ENCODE measurements at regions not wholly inside any gene's neighbourhood (a gene's known extent, or its start where the extent isn't known, plus 50 kb on each side); places are given as distances from the start of the nearest gene placed in this dataset.

GRCh38 chrX:135632353-135632752, 81.1 kb upstream of the CT45A1 start:
- TF ChIP-seq, protein P1, sequence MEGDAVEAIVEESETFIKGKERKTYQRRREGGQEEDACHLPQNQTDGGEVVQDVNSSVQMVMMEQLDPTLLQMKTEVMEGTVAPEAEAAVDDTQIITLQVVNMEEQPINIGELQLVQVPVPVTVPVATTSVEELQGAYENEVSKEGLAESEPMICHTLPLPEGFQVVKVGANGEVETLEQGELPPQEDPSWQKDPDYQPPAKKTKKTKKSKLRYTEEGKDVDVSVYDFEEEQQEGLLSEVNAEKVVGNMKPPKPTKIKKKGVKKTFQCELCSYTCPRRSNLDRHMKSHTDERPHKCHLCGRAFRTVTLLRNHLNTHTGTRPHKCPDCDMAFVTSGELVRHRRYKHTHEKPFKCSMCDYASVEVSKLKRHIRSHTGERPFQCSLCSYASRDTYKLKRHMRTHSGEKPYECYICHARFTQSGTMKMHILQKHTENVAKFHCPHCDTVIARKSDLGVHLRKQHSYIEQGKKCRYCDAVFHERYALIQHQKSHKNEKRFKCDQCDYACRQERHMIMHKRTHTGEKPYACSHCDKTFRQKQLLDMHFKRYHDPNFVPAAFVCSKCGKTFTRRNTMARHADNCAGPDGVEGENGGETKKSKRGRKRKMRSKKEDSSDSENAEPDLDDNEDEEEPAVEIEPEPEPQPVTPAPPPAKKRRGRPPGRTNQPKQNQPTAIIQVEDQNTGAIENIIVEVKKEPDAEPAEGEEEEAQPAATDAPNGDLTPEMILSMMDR (IDR thresholded peaks at IDR 0.05; ENCODE audit: unreplicated experiment): no peak
- peaks cover 56% of the 10 kb centered on the region for H3K27me3 Mint-ChIP-seq (ENCODE audit: insufficient read depth, unreplicated experiment)
- H3K4me1 Mint-ChIP-seq (ENCODE audit: insufficient read depth, unreplicated experiment): no peaks in the 10 kb centered on the region
- no TSS peak for BruUV-seq (replicated peaks)
- no peak for DNase-seq (ENCODE audit: unreplicated experiment)
- intact Hi-C loops (cut with micrococcal nuclease): loop anchor here (2.0 kb wide), 1 partner anchor 300 kb away; no protein-coding TSS in a partner anchor
- POLR2A ChIA-PET: no interaction called here
- H3K9me3 Mint-ChIP-seq (ENCODE audit: unreplicated experiment): no peaks in the 10 kb centered on the region
- H3K36me3 Mint-ChIP-seq (ENCODE audit: insufficient read depth, unreplicated experiment): no peaks in the 10 kb centered on the region
- no peak overlapping the region for H3K4me3 Mint-ChIP-seq (ENCODE audit: unreplicated experiment)
- H3K27ac Mint-ChIP-seq (ENCODE audit: low read depth, unreplicated experiment): no peak overlapping the region
- CTCF ChIA-PET: interaction anchor here (1.1 to 3.2 kb wide), 2 partner anchors 299 to 1065 kb away, joined by 3 to 26 read pairs; no protein-coding TSS in a partner anchor

DNA sequence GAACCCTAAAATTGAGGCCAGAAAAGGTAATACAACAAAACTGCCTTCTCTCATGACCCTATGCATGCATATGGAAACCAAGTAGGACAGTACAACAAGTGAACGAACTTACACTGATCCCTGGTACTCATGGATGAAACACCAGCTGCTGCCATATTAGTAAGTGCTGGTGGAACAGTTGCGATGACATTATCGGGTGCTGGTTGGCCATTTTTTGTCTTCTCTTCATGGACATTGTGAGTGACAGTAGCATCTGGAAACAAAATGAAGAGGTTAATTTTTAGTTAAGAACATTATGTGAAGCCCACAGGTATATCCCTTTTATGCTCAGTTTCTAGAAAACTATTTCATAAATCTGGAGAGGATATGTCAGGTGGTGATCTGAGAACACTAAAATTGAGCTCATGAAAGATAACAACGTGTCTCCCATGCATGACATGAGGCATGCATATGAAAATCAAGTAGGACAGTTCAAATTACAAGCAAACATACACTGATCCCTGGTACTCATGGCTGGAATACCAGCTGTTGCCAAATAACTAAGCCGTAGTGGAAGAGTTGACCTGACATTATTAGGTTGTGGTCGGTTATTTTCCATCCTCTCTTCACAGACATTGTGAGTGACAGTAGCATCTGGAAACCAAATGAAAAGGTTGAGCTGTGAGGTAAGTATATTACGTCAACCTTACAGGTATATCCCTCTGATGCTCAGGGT, 74.2 kb upstream of the CT45A1 start:
- no peak overlapping the region for H3K4me3 Mint-ChIP-seq (ENCODE audit: unreplicated experiment)
- ChIA-PET CTCF (no interaction called here), POLR2A (no interaction called here)
- H3K27ac Mint-ChIP-seq (ENCODE audit: low read depth, unreplicated experiment): no peak overlapping the region
- no TSS peak for BruUV-seq (replicated peaks)
- no peaks in the 10 kb centered on the region for H3K9me3 Mint-ChIP-seq (ENCODE audit: unreplicated experiment)
- H3K27me3 Mint-ChIP-seq (ENCODE audit: insufficient read depth, unreplicated experiment): peaks cover 36% of the 10 kb centered on the region
- no peak for DNase-seq (ENCODE audit: unreplicated experiment)
- H3K36me3 Mint-ChIP-seq (ENCODE audit: insufficient read depth, unreplicated experiment): no peaks in the 10 kb centered on the region
- H3K4me1 Mint-ChIP-seq (ENCODE audit: insufficient read depth, unreplicated experiment): no peaks in the 10 kb centered on the region
- TF ChIP-seq, protein P1 (IDR thresholded peaks at IDR 0.05; ENCODE audit: unreplicated experiment): no peak
- intact Hi-C loops (cut with micrococcal nuclease): no loop called here

GRCh38 chrX:135643916-135644315, 69.5 kb upstream of the CT45A1 start:
- intact Hi-C loops (cut with micrococcal nuclease): no loop called here
- Mint-ChIP-seq H3K4me3 (ENCODE audit: unreplicated experiment) (no peak overlapping the region), H3K27ac (ENCODE audit: low read depth, unreplicated experiment) (no peak overlapping the region), H3K36me3 (ENCODE audit: insufficient read depth, unreplicated experiment) (no peaks in the 10 kb centered on the region), H3K4me1 (ENCODE audit: insufficient read depth, unreplicated experiment) (no peaks in the 10 kb centered on the region), H3K27me3 (ENCODE audit: insufficient read depth, unreplicated experiment) (peaks cover 19% of the 10 kb centered on the region), H3K9me3 (ENCODE audit: unreplicated experiment) (no peaks in the 10 kb centered on the region)
- ChIA-PET POLR2A (no interaction called here), CTCF (interaction anchor here (0.7 kb wide), 1 partner anchor 1063 kb away, joined by 3 read pairs; no protein-coding TSS in a partner anchor)
- TF ChIP-seq, protein P1 (IDR thresholded peaks at IDR 0.05; ENCODE audit: unreplicated experiment): no peak
- no peak for DNase-seq (ENCODE audit: unreplicated experiment)
- no TSS peak for BruUV-seq (replicated peaks)

DNA sequence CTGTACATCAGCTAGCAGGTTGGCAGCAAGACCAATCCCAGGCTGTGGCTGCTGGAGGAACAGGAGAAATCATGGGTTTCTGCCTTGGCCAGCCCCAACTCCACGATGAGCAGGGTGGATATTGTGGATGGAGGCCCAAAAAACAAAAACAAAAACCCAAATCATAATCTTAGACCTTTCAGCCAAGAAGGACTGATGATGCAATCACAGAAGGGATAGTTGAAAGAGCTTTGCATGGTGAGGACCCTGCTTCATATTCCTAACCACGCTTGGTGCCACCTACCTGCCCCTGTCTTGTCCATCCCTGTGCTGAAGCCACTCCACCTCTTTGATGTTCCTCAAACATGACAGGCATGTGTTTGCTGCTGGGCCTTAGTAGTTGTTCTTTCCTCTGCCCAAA, 68.8 kb upstream of the CT45A1 start:
- Mint-ChIP-seq H3K27ac (ENCODE audit: low read depth, unreplicated experiment) (no peak overlapping the region), H3K4me1 (ENCODE audit: insufficient read depth, unreplicated experiment) (no peaks in the 10 kb centered on the region), H3K27me3 (ENCODE audit: insufficient read depth, unreplicated experiment) (peaks cover 26% of the 10 kb centered on the region), H3K36me3 (ENCODE audit: insufficient read depth, unreplicated experiment) (no peaks in the 10 kb centered on the region), H3K4me3 (ENCODE audit: unreplicated experiment) (no peak overlapping the region), H3K9me3 (ENCODE audit: unreplicated experiment) (no peaks in the 10 kb centered on the region)
- TF ChIP-seq, protein P1 (IDR thresholded peaks at IDR 0.05; ENCODE audit: unreplicated experiment): no peak
- DNase-seq (ENCODE audit: unreplicated experiment): no peak
- POLR2A ChIA-PET: no interaction called here
- CTCF ChIA-PET: interaction anchor here (0.7 kb wide), 1 partner anchor 1063 kb away, joined by 3 read pairs; no protein-coding TSS in a partner anchor
- intact Hi-C loops (cut with micrococcal nuclease): no loop called here
- BruUV-seq (replicated peaks): no TSS peak

Data from MCF 10A (cell line).